Pancreas (tissue), 10 donors: ENCODE measurements at regions not wholly inside any gene's neighbourhood (a gene's known extent, or its start where the extent isn't known, plus 50 kb on each side); places are given as distances from the start of the nearest gene placed in this dataset.

Experiments used
- ATAC-seq, 4 donors: fragments of 200-7000 bp; cut with Tn5 transposase; one replicate each; pipeline versions ENCODE4 v1.8.0 to v1.9.1; 2020; ENCODE audit warnings: mild to moderate bottlenecking in 4 of 4, moderate library complexity in 4 of 4
- DNase-seq, 6 donors: peaks; one replicate each; pipeline ENCODE4 v3.0.0-alpha.2; 2020
- FAIRE-seq: peaks from 2 replicates; lab custom pipeline; 2012; peaks lifted over from hg19 to GRCh38; lab: Jason Lieb, UNC
- H3K27ac ChIP-seq, 4 donors: fragments of 200-600 bp; sonication (generic); 1 replicate in 3 of 4; 2 replicates in 1 of 4; pipeline versions ENCODE4 v1.5.0 to v1.8.0; 2020
- H3K27me3 ChIP-seq, 4 donors: fragments of 200-600 bp; one replicate each; pipeline ENCODE4 v1.8.0; 2021
- H3K36me3 ChIP-seq, 3 donors: fragments of 200-600 bp; sonication (generic) in 1 of 3; one replicate each; pipeline versions ENCODE4 v1.5.0 to v1.8.0; 2020 to 2021
- H3K4me1 ChIP-seq, 3 donors: fragments of 200-600 bp; one replicate each; pipeline ENCODE4 v1.8.0; 2021
- H3K4me3 ChIP-seq, 4 donors: fragments of 200-600 bp; sonication (generic) in 2 of 4; one replicate each; pipeline versions ENCODE4 v1.5.0 to v1.8.0; 2020 to 2021
- H3K9me3 ChIP-seq, 4 donors: fragments of 200-600 bp; one replicate each; pipeline ENCODE4 v1.8.0; 2021
- CTCF ChIP-seq, 4 donors: fragments of 200-600 bp; sonication (generic) in 3 of 4; IDR thresholded peaks; one replicate each; pipeline versions ENCODE4 v1.5.0 to v1.8.0; 2021; ENCODE audit warnings: antibody characterized with exemption in 4 of 4
- WGBS, 2 donors: extraction: QIAGEN DNeasy Blood & Tissue Kit; methylation state at CpG; one replicate each; pipeline ENCODE4 v1.1.7; 2013; 5-methylcytosine and 5-hydroxymethylcytosine counted together
- intact Hi-C, 3 donors: fragments of 100-400 bp; cut with DNase I; formaldehyde crosslinking; loops; one replicate each; pipeline versions ENCODE4 v1.11.1 to v1.14.2; 2022
- donor health status: healthy with polysubstance abuse.
- donor health status: DM: no; HTN: no; CAD: no; lungs with moderate emphysema.
- donor health status: DM: no; HTN: no; CAD: no.
- donor health status: control.
- donor health status: control.
- donor health status: Bipolar disorder and iron deficiency.
- donor health status: DM: yes; HTN: yes; CAD: no.
- donor health status: DM: no; HTN: no; CAD: no.
- donor health status: DM: no; HTN: no; CAD: no.
- donor health status: DM: yes; HTN: yes; CAD: no.

GRCh38 chr6:9116026-9116425 is 680.7 kb upstream of the SLC35B3 start:
- FAIRE-seq (no peak), ATAC-seq (no peak), DNase-seq (no peak)
- no peaks in the 10 kb centered on the region for H3K9me3 ChIP-seq
- no peaks in the 10 kb centered on the region for H3K4me1 ChIP-seq
- no peak overlapping the region for H3K4me3 ChIP-seq
- no peak for TF ChIP-seq CTCF (IDR thresholded peaks at IDR 0.05)
- no peaks in the 10 kb centered on the region for H3K36me3 ChIP-seq
- no peaks in the 10 kb centered on the region for H3K27me3 ChIP-seq
- WGBS, 2 donors: 59 to 64% methylated on average over 6 of the region's 6 CpGs
- intact Hi-C loops: no loop called here
- H3K27ac ChIP-seq: no peak overlapping the region

GRCh38 chr6:9112544-9112943 is 677.2 kb upstream of the SLC35B3 start:
- 60 to 71% methylated on average over 3 of the region's 3 CpGs for WGBS, 2 donors
- no peak for DNase-seq
- intact Hi-C loops: no loop called here
- H3K36me3 ChIP-seq: no peaks in the 10 kb centered on the region
- no peak overlapping the region for H3K27ac ChIP-seq
- no peak for FAIRE-seq
- H3K9me3 ChIP-seq: no peaks in the 10 kb centered on the region
- no peaks in the 10 kb centered on the region for H3K4me1 ChIP-seq
- H3K4me3 ChIP-seq: no peak overlapping the region
- no peaks in the 10 kb centered on the region for H3K27me3 ChIP-seq
- ATAC-seq: no peak
- no peak for TF ChIP-seq CTCF (IDR thresholded peaks at IDR 0.05)

- 63 to 75% methylated on average over 2 of the region's 2 CpGs for WGBS, 2 donors
- Histone ChIP-seq H3K27ac (no peak overlapping the region), H3K27me3 (no peaks in the 10 kb centered on the region), H3K4me1 (no peaks in the 10 kb centered on the region), H3K4me3 (no peak overlapping the region), H3K36me3 (no peaks in the 10 kb centered on the region), H3K9me3 (no peaks in the 10 kb centered on the region)
- FAIRE-seq (no peak), DNase-seq (no peak), ATAC-seq (no peak)
- intact Hi-C loops: no loop called here
- no peak for TF ChIP-seq CTCF (IDR thresholded peaks at IDR 0.05)
Observed at GRCh38 chr6:9103876-9104521, 668.7 kb upstream of the SLC35B3 start.

- no peak overlapping the region for H3K4me3 ChIP-seq
- TF ChIP-seq CTCF (IDR thresholded peaks at IDR 0.05): no peak
- H3K27ac ChIP-seq: no peak overlapping the region
- 64 to 67% methylated on average over 4 of the region's 4 CpGs for WGBS, 2 donors
- no peaks in the 10 kb centered on the region for H3K27me3 ChIP-seq
- no peak for FAIRE-seq
- no peaks in the 10 kb centered on the region for H3K9me3 ChIP-seq
- DNase-seq: no peak
- intact Hi-C loops: no loop called here
- H3K36me3 ChIP-seq: no peaks in the 10 kb centered on the region
- no peaks in the 10 kb centered on the region for H3K4me1 ChIP-seq
- no peak for ATAC-seq
Observed at GRCh38 chr6:9101920-9102319, 666.6 kb upstream of the SLC35B3 start.

- no peak for TF ChIP-seq CTCF (IDR thresholded peaks at IDR 0.05)
- no peaks in the 10 kb centered on the region for H3K4me1 ChIP-seq
- no peaks in the 10 kb centered on the region for H3K27me3 ChIP-seq
- WGBS, 2 donors: 38 to 49% methylated on average over 2 of the region's 2 CpGs
- H3K4me3 ChIP-seq: no peak overlapping the region
- no peak for FAIRE-seq
- no peaks in the 10 kb centered on the region for H3K9me3 ChIP-seq
- no peaks in the 10 kb centered on the region for H3K36me3 ChIP-seq
- no peak overlapping the region for H3K27ac ChIP-seq
- no peak for ATAC-seq
- no peak for DNase-seq
- intact Hi-C loops: no loop called here
Observed at GRCh38 chr6:9100869-9101580, 665.7 kb upstream of the SLC35B3 start.
